GM10266 (cell line): ENCODE measurements at regions not wholly inside any gene's neighbourhood (a gene's known extent, or its start where the extent isn't known, plus 50 kb on each side); places are given as distances from the start of the nearest gene placed in this dataset.
"Not testable (repeated sequence)": the region's sequence is repeated elsewhere in the genome, so short reads cannot be mapped to it uniquely, and the experiment has no call there.

Experiments
- DNase-seq: peaks from one replicate; pipeline ENCODE4 v3.0.0; 2012; ENCODE audit errors: extremely low spot score
- CTCF ChIP-seq: IDR thresholded peaks from 2 replicates; pipeline ENCODE4 v1.5.1; 2012; ENCODE audit warnings: mild to moderate bottlenecking, low read depth; ENCODE audit not compliant: control insufficient read depth, insufficient read depth; ENCODE audit errors: missing control alignments

GRCh38 chr2:429575-430254 lies 141.8 kb upstream of the ALKAL2 start:
- DNase-seq = no peak
- no peak for TF ChIP-seq CTCF

- no peak for DNase-seq
- TF ChIP-seq CTCF = no peak
These were observed 141.3 kb upstream of the ALKAL2 start for GRCh38 chr2:429142-429541.

- no peak for DNase-seq
- no peak for TF ChIP-seq CTCF
These were observed 140.7 kb upstream of the ALKAL2 start for GRCh38 chr2:428591-428990.

GRCh38 chr2:426696-427095 lies 138.8 kb upstream of the ALKAL2 start:
- not testable (repeated sequence) for DNase-seq

GRCh38 chr2:425947-426346 lies 138.1 kb upstream of the ALKAL2 start:
- DNase-seq = no peak
- no peak for TF ChIP-seq CTCF

- DNase-seq = no peak
- no peak for TF ChIP-seq CTCF
These were observed 137.4 kb upstream of the ALKAL2 start for GRCh38 chr2:425243-425642.

GRCh38 chr2:424306-425171 lies 136.6 kb upstream of the ALKAL2 start:
- TF ChIP-seq CTCF = no peak
- no peak for DNase-seq

GRCh38 chr2:423479-423878 lies 135.6 kb upstream of the ALKAL2 start:
- no peak for TF ChIP-seq CTCF
- DNase-seq = no peak
